ENCODE measurements at regions not wholly inside any gene's neighbourhood (a gene's known extent, or its start where the extent isn't known, plus 50 kb on each side); places are given as distances from the start of the nearest gene placed in this dataset.

DNA sequence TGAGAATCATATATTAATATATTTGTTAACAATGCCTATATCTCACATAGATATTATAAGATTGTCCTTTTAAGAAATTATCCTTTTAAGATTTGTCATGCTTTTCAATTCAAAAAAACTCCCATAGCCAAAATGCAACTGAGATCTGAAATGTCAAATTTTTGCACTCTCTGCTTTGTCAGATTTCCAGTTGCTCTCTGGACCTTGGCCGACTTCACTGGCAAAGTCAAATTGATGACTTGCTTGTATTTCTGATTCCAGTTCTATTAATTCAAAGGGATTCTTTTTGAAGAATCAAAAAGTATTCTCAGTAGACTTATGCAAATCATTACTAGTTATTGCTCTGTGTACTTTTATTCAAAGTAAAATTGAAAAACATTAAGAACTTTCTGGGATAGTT lies 101.2 kb upstream of the SCEL start:
- DNase-seq, result no peak
- Histone ChIP-seq H3K36me3 (no peaks in the 10 kb centered on the region), H3K9me3 (no peaks in the 10 kb centered on the region), H3K4me3 (no peak overlapping the region), H3K27me3 (no peaks in the 10 kb centered on the region)

DNA sequence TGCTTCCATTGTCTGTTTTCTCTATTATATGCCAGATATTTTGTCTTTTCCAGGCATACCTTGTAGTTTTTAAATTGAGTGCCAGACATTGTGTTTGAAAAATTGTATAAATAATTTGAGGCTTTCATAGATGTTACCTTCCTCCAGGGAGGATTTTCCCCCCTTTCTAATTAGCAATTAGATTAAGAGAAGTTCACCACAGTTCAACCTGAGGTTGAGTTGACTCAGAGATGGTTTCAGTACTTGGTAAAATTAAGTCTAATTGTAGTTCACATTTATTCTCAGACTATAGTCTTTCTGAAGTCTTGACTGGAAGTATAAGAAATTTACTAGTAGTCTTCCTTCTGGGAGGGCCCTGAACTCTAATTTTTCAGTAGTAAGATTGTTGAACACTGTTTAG lies 104.1 kb upstream of the SCEL start:
- no peaks in the 10 kb centered on the region for H3K27me3 ChIP-seq
- H3K9me3 ChIP-seq, result no peaks in the 10 kb centered on the region
- H3K36me3 ChIP-seq, result no peaks in the 10 kb centered on the region
- no peak overlapping the region for H3K4me3 ChIP-seq
- DNase-seq, result no peak

DNA sequence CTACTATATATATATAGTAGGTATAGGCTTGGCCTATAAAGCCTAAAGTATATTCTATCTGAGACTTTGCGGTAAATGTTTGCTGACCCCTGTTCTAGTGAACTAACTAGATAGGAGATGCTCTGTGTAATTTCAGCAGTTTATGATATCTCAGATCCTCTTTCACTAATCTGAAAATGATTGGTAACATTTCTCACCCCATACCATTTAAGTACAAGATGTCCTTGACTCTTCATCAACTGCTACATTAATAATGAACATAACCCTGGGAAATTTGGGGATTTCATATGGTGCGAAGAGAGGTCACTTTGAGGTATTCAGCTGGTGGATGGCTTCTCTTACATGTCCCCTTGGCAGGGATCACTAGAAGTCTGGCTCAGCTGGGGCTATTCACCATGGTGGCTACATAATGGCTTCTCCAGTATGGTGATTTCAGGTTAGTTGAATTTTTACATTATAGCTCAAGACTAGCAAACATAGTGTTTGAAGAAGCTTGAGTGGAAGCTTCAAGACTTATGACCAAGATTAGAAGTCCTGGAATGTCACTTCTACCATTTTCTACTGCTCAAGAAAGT lies 103.6 kb upstream of the MYCBP2 start:
- Histone ChIP-seq H3K27me3 (no peaks in the 10 kb centered on the region), H3K9me3 (no peaks in the 10 kb centered on the region), H3K36me3 (no peaks in the 10 kb centered on the region), H3K4me3 (no peak overlapping the region)
- DNase-seq, result no peak

DNA sequence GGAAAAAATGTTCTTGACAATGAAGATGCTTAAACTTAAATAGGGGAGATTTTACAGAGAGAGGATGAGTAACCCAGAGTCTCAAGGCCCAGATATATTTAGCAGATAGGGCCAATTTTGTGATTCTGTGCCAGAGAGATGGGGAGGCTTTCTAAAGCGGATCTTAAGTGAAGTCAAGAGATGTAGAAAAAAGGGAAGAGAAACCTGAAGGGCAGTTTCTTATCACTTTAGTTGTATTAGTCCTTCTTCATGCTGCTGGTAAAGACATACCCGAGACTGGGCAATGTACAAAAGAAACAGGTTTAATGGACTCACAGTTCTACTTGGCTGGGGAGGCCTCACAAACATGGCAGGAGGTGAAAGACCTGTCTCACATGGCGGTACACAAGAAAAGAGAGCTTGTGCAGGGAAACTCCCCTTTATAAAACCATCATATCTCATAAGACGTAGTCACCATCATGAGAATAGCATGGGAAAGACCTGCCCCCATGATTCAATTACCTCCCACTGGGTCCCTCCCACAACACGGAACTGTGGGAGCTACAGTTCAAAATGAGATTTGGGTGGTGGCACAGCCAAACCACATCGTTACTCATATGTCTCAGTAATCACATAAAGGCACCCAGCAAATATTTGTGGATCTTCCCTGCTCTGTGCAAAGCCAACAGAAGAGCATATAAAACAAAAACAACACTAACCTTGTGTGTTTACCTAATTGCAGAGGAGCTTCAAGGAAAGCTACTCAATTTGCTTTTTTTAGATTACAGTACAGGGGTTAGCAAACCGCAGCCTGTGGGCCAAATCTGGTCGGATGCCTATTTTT lies 102.6 kb upstream of the MYCBP2 start:
- no peak overlapping the region for H3K4me3 ChIP-seq
- H3K36me3 ChIP-seq, result no peaks in the 10 kb centered on the region
- peak; percentile 33 for DNase-seq
- H3K27me3 ChIP-seq, result no peaks in the 10 kb centered on the region
- H3K9me3 ChIP-seq, result no peaks in the 10 kb centered on the region

DNA sequence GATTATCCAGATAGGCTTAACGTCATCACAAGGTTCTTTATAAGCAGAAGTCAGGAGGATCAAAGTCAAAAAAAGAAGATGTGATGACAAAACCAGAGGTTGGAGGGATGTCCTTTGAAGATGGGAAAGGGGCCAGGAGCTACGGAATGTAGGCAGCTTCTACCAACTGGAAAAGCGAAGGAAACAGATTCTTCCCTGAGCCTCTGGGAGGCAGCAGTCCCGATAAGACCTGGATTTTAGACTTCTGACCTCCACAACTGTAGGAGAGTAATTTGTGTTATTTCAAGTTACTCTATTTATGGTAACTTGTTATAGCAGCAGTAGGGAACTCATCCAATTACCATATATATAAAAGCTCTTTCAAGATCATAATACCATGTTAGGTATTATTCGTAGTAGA lies 98.8 kb upstream of the MYCBP2 start:
- Histone ChIP-seq H3K9me3 (no peaks in the 10 kb centered on the region), H3K36me3 (no peaks in the 10 kb centered on the region), H3K4me3 (no peak overlapping the region), H3K27me3 (no peaks in the 10 kb centered on the region)
- DNase-seq, result no peak

DNA sequence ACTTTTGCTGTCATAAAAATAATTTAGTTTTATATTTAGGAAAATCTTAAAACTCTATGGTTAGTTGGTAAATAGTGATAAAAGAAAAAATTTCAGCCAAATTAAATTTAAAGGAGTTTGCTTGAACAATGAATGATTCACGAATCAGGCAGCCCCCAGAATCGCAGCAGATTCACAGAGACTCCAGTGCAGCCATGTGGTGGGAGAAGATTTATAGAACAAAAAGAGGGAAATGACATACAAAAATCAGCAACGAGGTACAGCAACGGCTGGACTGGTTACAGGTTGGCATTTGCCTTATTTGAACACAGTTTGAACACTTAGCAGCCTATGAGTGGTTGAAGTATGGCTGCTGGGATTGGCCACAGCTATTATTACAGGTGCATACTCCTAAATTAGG lies 96.4 kb upstream of the MYCBP2 start:
- Histone ChIP-seq H3K27me3 (no peaks in the 10 kb centered on the region), H3K4me3 (no peak overlapping the region), H3K36me3 (no peaks in the 10 kb centered on the region), H3K9me3 (no peaks in the 10 kb centered on the region)
- DNase-seq, result no peak

DNA sequence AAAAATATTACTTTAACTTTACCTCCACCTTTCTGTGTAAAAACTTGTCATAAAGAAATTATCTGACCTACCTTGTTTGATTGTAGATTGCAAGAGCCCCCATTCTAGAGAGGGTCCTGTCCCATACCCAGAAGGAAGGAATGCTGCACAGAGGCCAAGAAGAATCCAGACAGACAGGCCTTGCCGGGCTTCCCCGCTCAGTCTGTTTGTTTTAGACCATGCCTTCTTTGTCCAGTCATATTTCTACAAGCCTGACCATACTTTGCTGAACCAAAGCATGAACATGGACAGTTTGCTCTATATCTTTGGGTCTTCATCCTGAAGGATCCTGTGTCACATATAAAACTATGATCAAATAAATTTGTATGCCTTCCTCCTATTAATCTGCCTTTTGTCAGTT lies 95.8 kb upstream of the MYCBP2 start:
- H3K27me3 ChIP-seq, result no peaks in the 10 kb centered on the region
- H3K9me3 ChIP-seq, result no peaks in the 10 kb centered on the region
- no peaks in the 10 kb centered on the region for H3K36me3 ChIP-seq
- H3K4me3 ChIP-seq, result no peak overlapping the region
- no peak for DNase-seq

DNA sequence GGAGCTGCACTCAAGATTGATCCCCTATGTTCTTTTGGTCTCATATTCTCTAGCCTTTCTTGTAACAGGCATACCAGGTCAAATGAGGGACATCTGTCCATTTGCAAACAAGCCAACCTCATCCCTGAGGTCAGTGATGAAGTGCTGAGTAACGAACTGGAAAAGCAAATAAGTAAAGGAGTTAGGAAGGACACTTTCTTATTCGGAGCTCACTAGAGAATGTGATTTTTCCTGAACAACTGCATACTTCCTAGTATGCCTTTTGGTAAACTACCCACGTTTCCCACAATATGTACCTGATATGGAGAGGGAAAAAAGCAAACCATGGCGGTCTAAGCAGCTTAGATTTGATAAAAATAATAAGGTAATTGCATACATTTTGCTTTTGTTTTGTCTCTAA lies 91.0 kb upstream of the MYCBP2 start:
- no peaks in the 10 kb centered on the region for H3K36me3 ChIP-seq
- no peaks in the 10 kb centered on the region for H3K27me3 ChIP-seq
- DNase-seq, result no peak

DNA sequence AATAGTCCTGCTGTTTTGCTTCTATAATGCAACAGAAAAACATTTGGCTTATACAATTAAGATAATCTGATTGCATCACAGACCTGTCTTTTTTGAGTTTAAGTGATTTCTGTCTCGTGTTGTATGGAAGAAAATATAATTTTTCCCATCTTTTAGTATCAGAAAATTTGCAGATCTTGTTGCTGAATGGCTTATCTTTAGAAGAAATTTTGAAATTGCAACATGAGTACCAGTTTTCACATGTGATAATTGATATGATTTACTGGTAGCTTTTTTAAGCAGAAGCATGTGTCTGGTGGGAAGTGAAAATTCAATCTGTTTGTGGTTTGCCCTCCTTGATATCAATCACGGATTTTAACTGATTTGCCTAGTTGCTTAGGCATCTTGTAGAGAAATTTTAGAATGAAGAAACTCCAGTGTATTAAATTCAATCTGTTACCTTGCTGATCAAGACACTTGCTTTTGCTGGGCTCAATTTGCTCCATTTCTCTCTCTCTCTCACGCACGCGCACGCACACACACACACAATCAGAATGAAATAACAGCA lies 89.8 kb upstream of the MYCBP2 start:
- Histone ChIP-seq H3K36me3 (no peaks in the 10 kb centered on the region), H3K9me3 (no peaks in the 10 kb centered on the region)

More for the DNA sequence above, 91.0 kb upstream of the MYCBP2 start:
- H3K9me3 ChIP-seq, result no peaks in the 10 kb centered on the region
- no peak overlapping the region for H3K4me3 ChIP-seq

DNA sequence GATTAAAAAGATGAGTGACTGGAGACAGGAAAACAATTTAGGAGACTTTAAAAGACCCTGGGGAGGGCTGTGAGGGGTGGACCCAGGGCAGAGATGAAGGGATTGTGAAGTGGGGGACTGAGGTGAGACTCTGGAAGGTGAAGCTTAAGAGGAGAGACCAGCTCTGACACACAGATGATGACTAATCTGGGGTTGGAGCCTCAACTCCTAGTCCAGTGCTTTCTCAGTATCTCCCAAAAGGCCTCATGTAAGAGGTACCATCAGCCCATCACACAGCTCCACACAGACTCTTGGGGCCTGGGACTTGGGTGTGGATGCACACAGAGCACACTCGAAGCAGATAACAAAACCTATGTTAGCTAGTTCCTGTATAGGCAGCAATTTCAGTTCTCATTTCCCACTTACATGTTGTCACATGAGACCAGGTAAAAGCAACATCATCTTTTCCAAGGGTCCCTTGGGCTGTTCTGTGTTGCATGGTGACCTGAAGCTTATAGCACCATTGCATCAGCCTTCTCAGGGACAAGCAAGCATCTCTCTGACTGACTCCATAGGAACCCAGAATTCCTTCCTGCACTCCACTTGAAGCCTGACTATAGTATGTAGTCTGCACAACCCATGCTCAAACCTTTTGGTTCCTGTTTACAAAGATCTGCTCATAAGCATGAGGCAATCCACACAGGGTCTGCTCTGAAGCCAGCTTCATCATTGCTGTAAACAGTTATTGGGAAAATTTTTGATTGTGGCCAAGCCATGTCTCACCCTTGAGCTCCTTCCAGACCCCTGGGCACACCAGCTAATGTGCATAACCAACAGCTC lies 88.6 kb upstream of the MYCBP2 start:
- peak; percentile 14 for DNase-seq
- Histone ChIP-seq H3K36me3 (no peaks in the 10 kb centered on the region), H3K27me3 (no peaks in the 10 kb centered on the region), H3K4me3 (no peak overlapping the region), H3K9me3 (no peaks in the 10 kb centered on the region)

More for the DNA sequence above, 89.8 kb upstream of the MYCBP2 start:
- H3K4me3 ChIP-seq, result no peak overlapping the region
- DNase-seq, result no peak
- H3K27me3 ChIP-seq, result no peaks in the 10 kb centered on the region

DNA sequence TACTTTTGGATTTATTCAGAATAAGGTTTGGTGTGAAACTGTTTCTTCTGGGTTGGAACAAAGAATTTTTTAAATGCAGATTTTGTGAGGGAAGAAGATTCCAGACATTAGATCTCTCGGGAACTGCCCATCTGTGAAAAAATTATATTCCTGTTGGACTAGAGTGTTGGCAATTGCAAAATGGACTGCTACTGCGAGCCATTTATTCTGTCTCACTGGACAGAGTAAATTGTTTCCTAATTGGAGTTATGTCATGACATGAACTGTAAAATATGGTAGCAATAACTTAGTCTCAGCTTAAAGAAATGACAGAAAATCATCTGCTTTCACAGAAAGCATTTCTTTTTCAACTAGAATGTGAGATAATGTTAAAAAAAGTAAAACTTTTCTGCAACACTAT lies 86.0 kb upstream of the MYCBP2 start:
- DNase-seq, result no peak
- no peaks in the 10 kb centered on the region for H3K9me3 ChIP-seq
- no peaks in the 10 kb centered on the region for H3K36me3 ChIP-seq
- no peak overlapping the region for H3K4me3 ChIP-seq
- H3K27me3 ChIP-seq, result no peaks in the 10 kb centered on the region

DNA sequence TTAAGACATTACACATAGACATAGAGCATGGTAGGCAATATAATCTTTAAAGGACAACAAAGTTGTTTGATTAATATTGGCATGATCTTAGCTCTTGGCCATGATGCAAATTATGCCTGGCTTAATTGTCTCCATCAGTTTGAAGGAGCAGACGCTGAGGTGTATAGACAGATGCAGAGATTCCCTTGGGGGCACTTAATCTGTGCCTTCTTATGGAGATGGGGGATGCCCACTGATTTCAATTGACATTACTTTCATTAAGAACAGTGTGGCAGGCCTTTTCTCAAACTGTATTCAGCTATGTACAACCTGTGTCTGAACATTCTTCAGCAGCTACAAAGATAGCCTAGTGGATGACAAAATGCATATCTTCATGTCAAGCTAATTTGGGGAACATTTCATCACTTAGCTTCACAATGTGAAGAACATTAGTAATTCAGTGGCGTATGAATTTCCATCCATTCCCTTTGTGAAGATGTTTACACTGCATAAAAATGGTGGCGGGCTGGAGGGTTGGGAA lies 85.3 kb upstream of the MYCBP2 start:
- no peaks in the 10 kb centered on the region for H3K36me3 ChIP-seq
- H3K9me3 ChIP-seq, result no peaks in the 10 kb centered on the region
- no peak overlapping the region for H3K4me3 ChIP-seq
- H3K27me3 ChIP-seq, result no peaks in the 10 kb centered on the region
- no peak for DNase-seq

DNA sequence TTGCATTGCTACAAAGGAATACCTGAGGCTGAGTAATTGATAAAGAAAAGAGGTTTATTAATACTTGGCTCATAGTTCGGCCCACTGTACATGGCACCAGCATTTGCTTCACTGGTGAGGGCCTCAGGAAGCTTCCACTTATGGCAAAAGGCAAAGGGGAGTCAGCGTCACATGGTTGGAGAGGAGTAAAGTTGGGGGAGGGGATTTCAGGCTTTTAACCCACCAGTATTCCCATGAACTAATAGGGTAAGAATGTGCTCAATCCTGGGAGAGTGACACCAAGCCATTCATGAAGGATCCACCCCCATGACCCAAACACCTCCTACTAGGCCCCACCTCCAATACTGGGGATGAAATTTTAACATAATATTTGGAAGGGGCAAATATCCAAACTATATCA lies 82.5 kb upstream of the MYCBP2 start:
- H3K4me3 ChIP-seq, result no peak overlapping the region
- no peaks in the 10 kb centered on the region for H3K36me3 ChIP-seq
- H3K9me3 ChIP-seq, result no peaks in the 10 kb centered on the region
- no peak for DNase-seq
- H3K27me3 ChIP-seq, result no peaks in the 10 kb centered on the region

DNA sequence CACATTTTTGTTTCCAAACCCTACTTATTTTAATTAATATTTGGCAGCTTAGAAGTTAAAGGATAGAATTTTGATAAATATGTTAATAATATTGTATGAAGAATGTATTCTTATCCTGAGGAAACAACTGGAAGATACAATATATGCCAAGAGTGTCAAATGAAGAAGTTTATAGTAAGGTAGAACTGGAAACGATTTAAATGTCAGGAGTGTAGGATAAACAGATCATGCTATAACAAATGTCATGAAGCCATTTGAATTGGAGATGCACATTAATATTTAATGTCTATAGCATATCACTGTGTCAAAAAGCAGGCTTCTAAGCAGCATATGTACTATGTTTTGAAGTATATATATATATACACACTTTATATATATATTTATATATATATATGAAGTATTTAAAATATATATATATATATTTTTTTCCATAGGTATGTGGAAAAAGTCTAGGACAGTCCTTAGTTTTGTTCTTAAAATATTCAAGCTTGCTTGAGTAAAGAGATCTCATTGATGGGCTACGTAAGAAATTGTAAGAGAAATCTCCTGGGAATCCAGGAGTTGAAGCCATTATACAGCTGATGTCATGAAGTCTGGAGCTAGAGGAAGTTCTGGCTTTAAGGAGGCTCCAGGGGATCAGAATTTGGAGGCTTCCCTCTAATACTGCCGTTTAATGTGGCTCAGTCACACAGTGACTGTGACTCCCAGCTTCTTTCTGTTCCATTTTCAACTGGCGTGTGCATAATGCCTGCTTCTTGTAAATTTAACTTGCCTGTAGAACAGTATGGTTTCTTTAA lies 79.9 kb upstream of the MYCBP2 start:
- H3K27me3 ChIP-seq, result no peaks in the 10 kb centered on the region
- H3K9me3 ChIP-seq, result no peaks in the 10 kb centered on the region
- no peak for DNase-seq
- H3K4me3 ChIP-seq, result no peak overlapping the region
- no peaks in the 10 kb centered on the region for H3K36me3 ChIP-seq

DNA sequence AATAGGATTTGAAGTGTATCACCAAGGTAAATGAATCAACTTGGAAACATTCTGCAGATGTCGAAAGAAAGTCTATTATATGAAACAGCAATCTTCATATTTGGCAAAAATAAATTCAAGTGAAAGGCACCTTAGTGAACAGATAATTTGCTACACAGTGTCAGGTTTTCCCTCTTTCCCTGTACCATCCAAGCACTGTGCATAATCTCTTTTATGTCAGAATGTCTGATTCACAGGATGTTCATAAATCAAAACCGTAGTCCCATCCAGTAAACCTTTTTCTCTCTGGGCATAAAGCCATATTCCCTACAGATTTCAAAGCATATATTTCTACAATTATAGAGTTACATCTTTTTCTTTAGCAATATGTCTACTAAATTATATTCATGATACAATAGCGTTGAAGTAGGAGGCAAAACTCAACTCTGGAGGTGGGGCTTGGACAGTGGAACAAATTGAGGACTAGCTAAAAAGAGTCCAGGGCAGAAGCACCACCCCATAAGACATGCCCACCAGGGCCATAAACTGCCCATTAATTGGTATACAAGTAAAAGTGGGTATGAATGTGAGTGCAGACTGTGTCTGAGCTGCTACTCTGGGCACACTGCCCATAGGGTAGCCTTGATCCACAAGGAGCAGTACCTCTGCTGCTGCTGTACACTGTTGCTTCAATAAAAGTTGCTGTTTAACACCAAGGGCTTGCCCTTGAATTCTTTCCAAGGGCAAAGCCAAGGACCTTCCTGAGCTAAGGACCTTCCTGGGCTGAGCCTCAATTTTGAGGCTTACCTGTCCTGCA lies 72.1 kb upstream of the MYCBP2 start:
- Histone ChIP-seq H3K27me3 (no peaks in the 10 kb centered on the region), H3K4me3 (no peak overlapping the region), H3K9me3 (no peaks in the 10 kb centered on the region), H3K36me3 (no peaks in the 10 kb centered on the region)
- no peak for DNase-seq

DNA sequence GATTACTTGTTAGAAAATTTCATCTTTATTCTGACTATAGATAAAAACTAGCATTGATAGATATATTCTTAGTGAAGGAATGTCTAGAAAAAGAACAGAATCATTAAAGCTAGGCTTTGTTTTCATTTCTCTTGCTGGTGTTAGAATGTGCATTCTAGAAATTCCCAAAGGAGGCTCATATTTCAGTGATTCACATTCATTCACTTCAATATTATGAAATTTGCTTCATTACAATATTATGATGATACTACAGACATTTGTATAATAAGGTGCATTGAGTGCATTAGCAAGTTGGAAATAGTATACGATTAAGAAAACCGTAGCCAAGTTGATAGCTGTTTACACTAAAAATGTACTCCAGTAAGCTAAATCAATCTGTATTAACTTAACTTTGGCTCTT lies 70.7 kb upstream of the MYCBP2 start:
- no peak for DNase-seq
- Histone ChIP-seq H3K9me3 (no peaks in the 10 kb centered on the region), H3K36me3 (no peaks in the 10 kb centered on the region), H3K27me3 (no peaks in the 10 kb centered on the region), H3K4me3 (no peak overlapping the region)

All from MG63 (cell line).